GM18519 (cell line): ENCODE measurements at regions not wholly inside any gene's neighbourhood (a gene's known extent, or its start where the extent isn't known, plus 50 kb on each side); places are given as distances from the start of the nearest gene placed in this dataset.

Experiments
- ATAC-seq: cut with Tn5 transposase; IDR thresholded peaks from one replicate; pipeline ENCODE4 v1.9.1; 2021; ENCODE audit warnings: mild to moderate bottlenecking, moderate library complexity; ENCODE audit not compliant: unreplicated experiment, low FRiP score

DNA sequence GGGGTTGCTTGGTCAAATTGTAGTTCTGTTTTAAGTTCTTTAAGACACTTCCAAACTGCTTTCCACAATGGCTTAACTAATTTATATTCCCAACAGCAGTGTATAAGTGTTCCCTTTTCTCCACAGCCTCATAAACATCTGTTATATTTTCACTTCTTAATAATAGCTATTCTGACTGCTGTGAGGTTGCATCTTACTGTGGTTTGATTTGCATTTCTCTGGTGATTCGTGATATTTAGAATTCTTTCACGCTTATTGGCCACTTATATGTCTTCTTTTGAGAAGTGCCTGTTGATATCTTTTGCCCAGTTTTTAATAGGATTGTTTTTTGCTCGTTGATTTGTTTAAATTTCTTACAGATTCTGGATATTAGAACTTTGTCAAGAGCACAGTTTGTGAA, 278.6 kb upstream of the ITM2A start:
- no peak for ATAC-seq

GRCh38 chrX:79631526-79631925, 264.4 kb upstream of the ITM2A start:
- ATAC-seq, result no peak

GRCh38 chrX:79630033-79631009, 263.2 kb upstream of the ITM2A start:
- peak; percentile 87 for ATAC-seq

DNA sequence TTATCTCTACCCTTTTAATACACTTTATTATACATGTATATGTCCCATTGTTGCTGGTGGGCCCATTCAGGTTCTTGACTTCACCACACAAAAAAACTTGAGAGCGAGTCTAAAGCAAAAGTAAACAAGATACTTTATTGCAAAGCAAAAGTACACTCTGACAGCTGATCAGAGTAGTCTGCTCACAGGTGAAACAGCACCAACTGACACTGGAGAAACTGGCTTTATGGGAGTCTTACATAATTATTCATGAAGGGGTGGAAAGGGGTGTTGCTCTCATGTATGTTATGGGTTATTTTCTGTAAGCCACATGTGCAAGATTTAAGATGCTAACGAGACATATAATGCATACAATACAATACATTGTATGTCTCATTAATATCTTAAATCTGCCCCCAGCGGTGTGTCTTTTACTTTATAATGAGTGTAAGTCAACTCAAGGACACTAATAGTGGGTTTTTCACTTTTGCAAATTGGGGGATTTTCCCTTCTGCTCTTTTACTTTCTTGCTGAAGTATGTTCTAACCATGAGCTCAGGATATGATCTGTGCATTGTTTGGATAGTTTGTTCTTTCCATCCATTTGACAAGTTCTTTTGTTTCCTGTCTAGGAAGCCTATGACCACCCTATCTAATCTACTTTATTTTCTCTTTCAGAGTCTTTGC, 256.1 kb upstream of the ITM2A start:
- ATAC-seq, result no peak

DNA sequence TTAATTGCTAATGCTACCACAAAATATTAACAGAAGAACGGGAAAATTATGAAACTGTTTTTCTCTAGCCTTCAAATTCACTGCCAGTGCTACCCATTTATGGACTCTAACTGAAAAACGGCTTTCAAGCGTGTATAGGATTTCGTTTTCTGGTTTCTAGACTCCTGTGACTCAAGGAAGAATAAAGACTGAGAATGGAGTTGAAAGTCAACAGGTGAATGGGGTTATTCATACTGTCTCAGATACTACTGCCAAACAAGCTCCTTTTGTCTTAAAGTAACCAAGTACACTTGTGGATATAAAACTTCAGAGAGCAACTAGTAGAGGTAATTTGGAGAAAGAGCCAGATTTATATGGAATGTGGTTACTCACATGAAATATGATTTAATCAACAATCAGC, 251.1 kb upstream of the ITM2A start:
- no peak for ATAC-seq

- no peak for ATAC-seq
These were observed 237.2 kb upstream of the ITM2A start for GRCh38 chrX:79604364-79604763.

GRCh38 chrX:79601341-79602131, 234.4 kb upstream of the ITM2A start:
- ATAC-seq, result no peak

- ATAC-seq, result no peak
These were observed 225.1 kb upstream of the ITM2A start for GRCh38 chrX:79592259-79592658.

DNA sequence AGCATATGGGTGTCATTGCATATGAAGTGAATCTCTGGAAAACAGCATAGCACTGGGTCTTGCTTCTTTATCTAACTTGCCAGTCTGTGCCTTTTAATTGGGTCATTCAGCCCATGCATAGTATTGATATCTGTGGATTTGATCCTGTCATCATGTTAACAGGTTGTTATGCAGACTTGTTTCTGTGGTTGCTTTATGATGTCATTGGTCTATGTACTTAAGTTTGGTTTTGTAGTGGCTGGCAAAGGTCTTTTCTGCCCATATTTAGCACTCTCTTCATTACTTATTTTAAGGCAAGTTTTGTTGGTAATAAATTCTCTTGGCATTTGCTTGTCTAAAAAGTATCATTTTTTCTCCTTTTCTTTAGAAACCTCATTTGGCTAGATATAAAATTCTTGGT, 221.1 kb upstream of the ITM2A start:
- no peak for ATAC-seq

- no peak for ATAC-seq
These were observed 206.6 kb upstream of the ITM2A start for GRCh38 chrX:79573760-79574159.

GRCh38 chrX:79572566-79572965, 205.4 kb upstream of the ITM2A start:
- ATAC-seq, result no peak

DNA sequence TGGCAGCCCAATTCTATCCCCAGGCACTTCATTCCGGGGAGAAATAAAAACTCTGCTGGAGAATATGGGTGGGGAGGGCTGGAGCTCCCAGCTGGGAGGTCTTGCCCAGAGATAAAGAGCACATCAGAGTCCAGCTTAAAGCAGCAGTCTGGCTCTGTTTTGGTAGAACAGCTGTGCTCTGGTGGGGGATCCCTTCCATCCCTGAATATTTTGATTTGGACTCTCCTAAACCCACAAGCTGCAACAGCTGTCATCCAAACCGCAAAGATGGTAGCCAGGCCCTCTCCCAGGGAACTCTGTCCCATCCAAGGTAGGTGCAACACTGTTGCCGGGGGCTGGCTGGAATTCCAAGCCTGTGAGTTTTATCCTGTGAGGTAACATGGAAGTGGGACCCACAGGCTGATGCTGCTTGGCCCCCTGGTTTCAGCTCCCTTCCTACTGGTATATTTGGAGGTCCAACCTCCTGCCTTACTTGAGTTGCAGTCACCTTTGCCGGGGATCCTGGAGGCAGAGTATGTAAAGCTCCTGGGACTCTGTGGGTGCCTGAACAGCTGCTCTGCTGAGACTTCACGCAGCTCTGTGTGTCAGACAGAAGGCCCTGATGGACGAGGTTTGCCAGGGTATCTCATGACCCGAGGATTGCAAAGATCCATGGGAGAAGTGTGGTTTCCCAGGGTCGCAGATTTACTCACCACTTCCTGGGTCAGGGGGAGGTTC, 203.5 kb upstream of the ITM2A start:
- ATAC-seq, result no peak

GRCh38 chrX:79568309-79568708, 201.2 kb upstream of the ITM2A start:
- no peak for ATAC-seq

- ATAC-seq, result no peak
These were observed 197.2 kb upstream of the ITM2A start for GRCh38 chrX:79564362-79564761.

DNA sequence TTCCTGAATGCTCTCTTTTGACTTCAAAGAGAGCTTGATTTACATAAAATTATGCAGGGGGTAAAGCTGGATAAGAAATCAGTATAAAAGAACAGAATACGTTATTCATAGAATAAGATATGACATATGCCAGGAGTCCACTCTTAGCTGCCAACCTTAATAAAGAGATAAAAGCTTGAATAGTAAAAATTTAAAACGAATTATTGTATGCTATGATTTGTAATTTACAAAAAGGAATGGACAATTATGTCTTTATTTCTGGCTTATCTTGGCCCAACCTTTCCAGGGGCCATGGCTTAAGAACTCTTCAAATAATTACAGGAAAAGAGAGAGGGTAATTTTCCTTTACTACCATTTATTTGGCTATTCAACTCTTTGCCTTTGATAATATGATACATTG, 192.2 kb upstream of the ITM2A start:
- no peak for ATAC-seq

DNA sequence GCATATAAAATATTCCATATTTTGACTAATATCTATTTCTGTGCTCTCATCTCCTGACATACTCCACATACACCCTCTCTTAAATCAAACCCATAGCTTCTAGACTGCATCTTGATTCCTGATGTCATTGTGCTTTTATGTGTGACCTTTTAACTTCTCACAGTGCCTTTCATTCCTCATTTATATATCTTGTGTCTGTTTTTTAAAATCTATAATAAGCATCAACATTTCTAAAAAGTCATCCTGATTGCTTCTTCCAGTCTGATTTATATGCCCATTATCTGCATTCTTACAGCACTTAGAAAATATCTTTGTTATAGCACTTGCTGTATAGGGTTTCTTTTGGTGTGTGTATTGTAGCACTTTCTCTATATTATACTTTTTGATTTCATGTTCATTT, 190.1 kb upstream of the ITM2A start:
- ATAC-seq, result no peak

DNA sequence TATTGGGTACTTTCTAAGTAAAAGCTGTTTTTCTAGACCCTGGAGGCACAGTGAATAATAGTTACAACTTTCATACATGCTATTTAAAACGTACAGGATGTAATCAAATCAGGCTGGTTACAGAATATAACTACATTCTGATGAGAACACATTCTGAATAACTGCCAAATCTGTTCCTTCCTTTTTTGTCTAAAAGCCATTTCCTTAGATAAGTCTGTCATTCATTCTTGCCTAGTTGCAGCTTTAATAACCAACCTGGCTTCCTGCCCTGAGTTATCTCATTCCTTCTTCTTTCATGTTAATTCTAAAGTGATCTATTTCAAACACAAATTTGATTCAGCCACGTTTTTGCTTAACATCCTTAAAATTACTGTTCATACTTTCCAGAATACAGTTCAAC, 189.7 kb upstream of the ITM2A start:
- ATAC-seq, result no peak

DNA sequence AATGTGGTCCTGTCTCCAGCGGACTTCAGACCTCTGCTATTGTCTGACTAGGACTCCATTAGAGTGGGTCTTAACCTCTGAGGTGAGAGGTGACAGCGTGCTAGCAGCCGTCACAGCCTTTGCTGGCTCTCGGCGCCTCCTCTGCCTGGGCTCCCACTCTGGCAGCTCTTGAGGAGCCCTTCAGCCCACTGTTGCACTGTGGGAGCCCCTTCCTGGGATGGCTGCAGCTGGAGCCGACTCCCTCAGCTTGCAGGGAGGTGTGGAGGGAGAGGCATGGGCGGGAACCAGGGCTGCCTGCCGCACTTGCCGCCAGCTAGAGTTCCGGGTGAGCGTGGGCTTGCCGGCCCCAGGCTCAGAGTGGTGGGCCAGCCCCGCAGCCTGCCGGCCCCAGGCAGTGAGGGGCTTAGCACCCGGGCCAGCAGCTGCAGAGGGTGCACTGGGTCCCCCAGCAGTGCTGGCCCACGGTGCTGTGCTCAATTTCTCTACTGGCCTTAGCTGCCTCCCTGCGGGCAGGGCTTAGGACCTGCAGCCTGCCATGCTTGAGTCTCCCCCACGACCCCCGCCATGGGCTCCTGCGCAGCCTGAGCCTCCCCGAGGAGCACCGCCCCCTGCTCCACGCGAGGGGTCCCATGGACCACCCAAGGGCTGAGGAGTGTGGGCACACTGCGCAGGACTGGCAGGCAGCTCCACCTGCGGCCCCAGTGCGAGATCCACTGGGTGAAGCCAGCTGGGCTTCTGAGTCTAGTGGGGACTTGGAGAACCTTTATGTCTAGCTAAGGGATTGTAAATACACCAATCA, 163.4 kb upstream of the ITM2A start:
- ATAC-seq, result no peak

- peak; percentile 58 for ATAC-seq
These were observed 157.5 kb upstream of the ITM2A start for GRCh38 chrX:79524642-79525041.

GRCh38 chrX:79515529-79515928, 148.4 kb upstream of the ITM2A start:
- ATAC-seq, result no peak
